Activated gamma-delta T cell (primary cell): ENCODE measurements at regions not wholly inside any gene's neighbourhood (a gene's known extent, or its start where the extent isn't known, plus 50 kb on each side); places are given as distances from the start of the nearest gene placed in this dataset.
"Not testable (repeated sequence)": the region's sequence is repeated elsewhere in the genome, so short reads cannot be mapped to it uniquely, and the experiment has no call there.

Source experiments
- DNase-seq: peaks from one replicate; lab custom pipeline; 2025; lab: John Stamatoyannopoulos, UW

GRCh38 chr6:166877906-166878305, 78.4 kb downstream of the RNASET2 start:
- no peak for DNase-seq

GRCh38 chr6:166877349-166877748, 79.0 kb downstream of the RNASET2 start:
- DNase-seq, result no peak

- DNase-seq, result no peak
These were observed 83.8 kb downstream of the RNASET2 start for GRCh38 chr6:166872531-166873009.

GRCh38 chr6:166870602-166871208, 85.6 kb downstream of the RNASET2 start:
- DNase-seq, result no peak

GRCh38 chr6:166866839-166867637, 89.3 kb downstream of the RNASET2 start:
- DNase-seq, result no peak

- no peak for DNase-seq
These were observed 92.0 kb downstream of the RNASET2 start for GRCh38 chr6:166864333-166864732.

- DNase-seq, result no peak
These were observed 93.3 kb downstream of the RNASET2 start for GRCh38 chr6:166862978-166863530.

GRCh38 chr6:166862287-166862977, 93.9 kb downstream of the RNASET2 start:
- DNase-seq, result peak; percentile 19

GRCh38 chr6:166861961-166862286, 94.4 kb downstream of the RNASET2 start:
- no peak for DNase-seq

GRCh38 chr6:166861304-166861703, 95.0 kb downstream of the RNASET2 start:
- DNase-seq, result no peak

- DNase-seq, result no peak
These were observed 96.0 kb downstream of the RNASET2 start for GRCh38 chr6:166860392-166860791.

- no peak for DNase-seq
These were observed 100.9 kb downstream of the RNASET2 start for GRCh38 chr6:166855416-166855815.

- DNase-seq, result no peak
These were observed 102.7 kb downstream of the RNASET2 start for GRCh38 chr6:166853371-166854325.

GRCh38 chr6:166852451-166852975, 103.8 kb downstream of the RNASET2 start:
- DNase-seq, result no peak

GRCh38 chr6:166851911-166852310, 104.4 kb downstream of the RNASET2 start:
- DNase-seq, result no peak

- DNase-seq, result no peak
These were observed 104.9 kb downstream of the RNASET2 start for GRCh38 chr6:166851426-166851825.

GRCh38 chr6:166850677-166851076, 105.7 kb downstream of the RNASET2 start:
- no peak for DNase-seq

GRCh38 chr6:166849749-166850183, 106.6 kb downstream of the RNASET2 start:
- no peak for DNase-seq

- DNase-seq, result no peak
These were observed 107.2 kb downstream of the RNASET2 start for GRCh38 chr6:166848979-166849748.

GRCh38 chr6:166846446-166847142, 109.8 kb downstream of the RNASET2 start:
- DNase-seq, result not testable (repeated sequence)
